SKM-1 treated with dmso at 0.1 percent for 144 hours (cell line): ENCODE measurements at regions not wholly inside any gene's neighbourhood (a gene's known extent, or its start where the extent isn't known, plus 50 kb on each side); places are given as distances from the start of the nearest gene placed in this dataset.
"Not testable (repeated sequence)": the region's sequence is repeated elsewhere in the genome, so short reads cannot be mapped to it uniquely, and the experiment has no call there.

ENCODE experiments used
- DNase-seq: peaks from one replicate; lab custom pipeline; 2025; ENCODE audit not compliant: unreplicated experiment; lab: John Stamatoyannopoulos, UW

GRCh38 chr17:72385475-72385874, 264.7 kb downstream of the SOX9 start:
- DNase-seq: no peak

DNA sequence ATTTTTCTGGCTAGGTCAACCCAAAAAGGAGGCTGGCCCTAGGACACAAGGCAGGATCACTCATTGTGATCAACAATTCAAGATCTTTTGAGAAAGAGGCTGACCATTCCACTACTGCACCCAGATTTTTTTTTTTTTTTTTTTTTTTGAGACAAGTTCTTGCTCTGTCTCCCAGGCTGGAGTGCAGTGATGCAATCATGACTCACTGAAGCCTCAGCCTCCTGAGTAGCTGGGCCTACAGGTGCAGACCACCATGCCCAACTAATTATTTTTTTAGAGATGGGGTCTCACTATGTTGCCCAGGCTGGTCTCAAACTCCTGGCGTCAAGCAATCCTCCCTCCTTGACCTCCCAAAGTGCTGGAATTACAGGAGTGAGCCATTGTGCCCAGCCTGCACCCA, 265.4 kb downstream of the SOX9 start:
- not testable (repeated sequence) for DNase-seq

DNA sequence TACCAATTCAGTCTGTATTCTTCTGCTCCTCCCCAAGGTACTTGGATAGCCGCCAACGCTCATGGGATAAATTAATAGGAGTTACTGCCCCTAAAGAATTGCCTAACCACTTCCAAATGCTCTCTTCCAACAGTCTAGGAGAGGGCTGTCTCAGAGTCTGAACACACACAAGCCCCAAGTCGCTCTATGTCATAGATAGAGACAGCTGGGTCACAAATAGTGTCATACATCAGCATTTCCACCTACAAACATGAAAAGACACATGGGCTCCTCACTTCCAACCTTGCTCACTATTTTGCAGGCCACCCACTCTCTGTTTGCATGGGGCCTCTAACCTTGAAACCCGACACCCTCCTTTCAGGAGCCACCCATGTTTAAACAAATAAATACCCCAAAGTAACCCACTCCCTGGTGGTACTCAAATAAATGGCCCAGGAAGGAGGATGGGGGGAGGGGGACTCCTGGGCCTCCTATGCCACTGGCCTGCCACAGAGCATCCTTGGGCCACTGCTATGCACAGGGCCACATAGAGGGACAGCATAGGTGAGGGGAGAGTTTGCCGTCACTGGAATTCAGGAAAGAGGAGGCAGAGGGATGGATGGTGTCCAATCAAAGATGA, 265.9 kb downstream of the SOX9 start:
- DNase-seq: no peak

DNA sequence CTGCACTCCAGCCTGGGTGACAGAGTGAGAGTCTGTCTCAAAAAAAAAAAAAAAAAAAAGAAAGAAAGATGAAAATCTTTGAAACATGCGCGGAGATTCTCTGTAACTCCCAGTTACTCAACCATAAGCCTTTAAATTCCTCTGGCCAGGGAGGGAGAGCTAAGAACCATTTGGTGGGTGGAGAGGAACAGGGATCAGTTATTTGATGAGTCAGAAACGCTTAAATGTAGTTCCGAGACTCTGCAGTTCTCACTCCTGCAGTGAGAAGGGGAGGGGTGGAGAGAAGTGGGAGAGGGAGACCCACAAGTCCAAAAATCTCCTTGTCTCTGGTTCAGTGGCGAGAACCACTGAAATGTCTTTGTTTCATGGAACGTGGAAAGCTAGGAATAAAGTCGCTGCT, 266.7 kb downstream of the SOX9 start:
- no peak for DNase-seq

- DNase-seq: no peak
Observed at GRCh38 chr17:72387969-72388368, 267.1 kb downstream of the SOX9 start.

DNA sequence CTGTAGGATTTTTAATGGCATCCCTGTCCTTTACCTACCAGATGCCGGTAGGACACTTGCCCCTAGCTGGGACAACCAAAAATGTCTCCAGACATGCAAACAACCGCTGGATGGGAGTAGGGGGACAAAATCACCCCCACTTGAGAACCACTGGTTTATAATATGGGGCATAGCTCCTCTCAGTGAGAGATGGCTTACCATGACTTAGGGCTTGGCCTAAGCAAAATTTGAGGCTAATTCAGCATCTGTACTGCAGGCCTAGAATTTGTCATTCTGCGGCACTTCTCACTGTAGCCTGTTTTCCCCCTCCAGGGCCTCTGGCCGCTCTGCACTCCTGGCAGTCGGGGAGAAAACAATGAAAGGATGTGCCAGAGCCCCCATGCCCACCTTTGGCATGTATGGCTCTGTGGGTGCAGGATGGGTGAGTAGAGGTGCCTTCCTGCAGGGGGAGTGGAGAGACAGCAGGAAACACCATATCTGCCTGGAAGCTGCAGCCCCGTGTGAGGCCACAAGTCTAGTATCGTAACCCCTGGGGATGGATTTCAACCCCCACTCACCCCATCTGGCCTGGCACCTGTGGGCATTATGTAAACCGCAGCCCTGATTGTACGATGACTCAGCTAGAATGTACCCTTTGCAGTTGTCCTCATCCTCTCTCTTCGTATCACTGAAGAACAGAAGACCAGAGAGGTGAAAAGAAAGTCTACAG, 268.1 kb downstream of the SOX9 start:
- no peak for DNase-seq

- no peak for DNase-seq
Observed at GRCh38 chr17:72390675-72391508, 270.1 kb downstream of the SOX9 start.

DNA sequence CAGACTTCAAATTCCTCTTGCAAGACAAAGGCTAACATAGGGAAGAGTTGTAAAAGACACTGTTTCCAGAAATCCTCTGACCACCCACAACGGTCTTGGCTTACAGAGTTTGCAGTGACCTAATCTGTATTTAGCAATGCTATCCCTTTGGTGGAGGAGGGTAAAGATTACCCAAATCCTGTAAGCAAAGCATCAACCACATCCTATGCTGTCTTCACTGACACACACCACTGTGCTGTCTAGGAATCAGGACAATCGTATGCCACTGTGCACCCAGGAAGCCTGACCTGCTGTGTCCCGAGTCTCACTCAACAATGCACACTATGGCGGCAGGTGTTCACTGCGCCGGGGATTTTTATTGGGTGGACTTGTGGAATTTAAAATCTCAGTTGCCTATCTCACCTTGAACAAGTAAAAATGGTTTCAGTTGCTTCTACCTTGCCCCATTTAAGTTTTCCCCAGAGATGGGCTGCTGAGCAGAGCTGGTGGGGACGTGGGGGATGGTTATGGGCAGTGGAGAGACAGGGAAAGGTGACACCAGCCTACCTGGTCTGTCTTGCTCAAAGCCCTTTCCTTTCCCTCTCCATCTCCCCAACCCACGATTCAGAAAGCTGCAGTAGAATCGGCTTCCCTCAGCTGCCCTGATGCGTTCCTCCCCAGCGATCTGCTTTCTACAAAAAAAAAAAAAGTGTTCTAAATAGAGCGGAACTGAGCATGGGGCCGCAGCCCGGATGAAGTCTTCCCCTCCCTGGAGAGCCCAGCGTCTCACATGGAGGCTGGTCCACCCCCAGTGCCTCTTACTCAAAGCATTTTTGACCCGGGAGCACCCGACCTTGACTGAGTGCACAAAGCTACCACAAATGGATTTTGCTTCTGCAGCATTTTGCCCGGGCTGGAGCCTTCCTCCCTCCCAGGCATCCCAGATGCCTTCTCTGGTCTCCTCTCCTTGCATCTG, 271.5 kb downstream of the SOX9 start:
- DNase-seq: no peak

GRCh38 chr17:72393553-72393952, 272.7 kb downstream of the SOX9 start:
- no peak for DNase-seq

DNA sequence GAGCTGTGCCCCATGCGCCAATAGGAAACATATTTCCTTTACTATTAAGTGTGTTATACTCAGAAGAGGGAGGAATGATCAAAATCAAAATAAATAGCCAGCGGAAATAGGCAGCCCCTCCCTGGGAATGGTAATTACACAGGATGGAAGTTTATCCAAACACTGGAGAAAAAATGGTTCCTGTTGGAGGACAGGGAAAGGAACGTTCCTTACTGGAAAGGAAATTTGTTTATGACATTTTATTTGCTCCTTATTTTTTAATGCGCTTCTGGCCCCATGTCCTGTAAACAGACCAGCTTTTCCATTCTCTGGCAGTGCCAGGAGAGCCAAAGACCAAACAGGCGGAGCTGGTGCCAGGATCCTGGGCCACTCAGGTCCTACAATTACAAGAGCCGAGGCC, 273.7 kb downstream of the SOX9 start:
- no peak for DNase-seq

DNA sequence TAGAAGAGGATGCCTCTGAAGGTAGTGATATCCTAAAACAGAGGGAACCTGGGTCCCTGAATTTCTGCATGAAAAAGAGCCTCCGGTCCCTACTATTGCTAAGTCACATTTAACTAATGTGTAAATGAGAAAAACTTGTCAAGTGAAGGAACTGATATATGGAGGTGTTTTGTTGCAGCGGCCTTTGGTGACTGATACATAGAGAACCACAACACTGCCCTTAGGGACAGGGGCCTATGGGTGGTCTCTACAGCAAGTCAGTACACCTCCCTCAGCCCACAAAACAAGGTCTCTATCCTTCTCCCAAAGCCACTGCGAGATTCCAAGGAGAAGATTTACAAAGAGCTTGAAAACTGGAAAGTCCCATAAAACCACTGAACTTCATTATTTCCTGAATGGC, 275.3 kb downstream of the SOX9 start:
- DNase-seq: no peak

GRCh38 chr17:72397223-72397667, 276.4 kb downstream of the SOX9 start:
- no peak for DNase-seq

GRCh38 chr17:72397687-72398086, 276.9 kb downstream of the SOX9 start:
- DNase-seq: no peak

GRCh38 chr17:72399023-72399607, 278.3 kb downstream of the SOX9 start:
- DNase-seq: no peak

GRCh38 chr17:72399608-72400487, 279.0 kb downstream of the SOX9 start:
- DNase-seq: no peak

DNA sequence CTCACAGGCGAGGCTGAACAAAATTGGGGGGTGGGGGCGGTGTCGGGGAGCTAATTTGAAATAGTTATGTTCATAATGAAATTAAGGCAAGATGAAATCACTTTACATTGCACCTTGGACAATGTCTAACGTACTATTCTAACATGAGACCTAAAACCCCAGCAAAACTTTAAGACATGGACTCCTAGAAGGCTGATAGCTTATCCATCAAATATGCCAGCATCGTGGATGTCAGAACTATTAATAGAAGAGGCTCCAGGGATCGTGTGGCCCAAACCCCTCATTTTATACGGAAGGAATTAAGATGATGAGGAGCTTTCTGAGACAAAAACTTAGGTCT, 279.6 kb downstream of the SOX9 start:
- no peak for DNase-seq

DNA sequence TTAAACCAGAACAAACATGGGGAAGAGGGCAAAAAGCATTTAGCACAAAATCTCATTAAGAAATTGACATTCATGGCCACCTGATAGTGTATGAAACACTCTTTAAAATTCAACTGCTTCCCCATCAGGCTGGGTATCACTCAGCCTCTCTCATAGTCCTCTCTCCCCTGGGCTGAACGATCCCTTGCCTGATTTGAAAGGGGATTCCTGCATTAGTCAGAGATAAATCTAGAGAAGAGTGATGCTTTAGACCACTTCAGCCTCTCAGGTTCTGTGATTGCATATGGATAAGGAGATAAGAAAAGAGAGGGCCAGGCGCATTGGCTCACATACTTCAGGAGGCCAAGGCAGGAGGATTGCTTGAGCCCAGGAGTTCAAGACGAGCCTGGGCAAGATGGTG, 280.0 kb downstream of the SOX9 start:
- no peak for DNase-seq

- DNase-seq: no peak
Observed at GRCh38 chr17:72401883-72402726, 281.3 kb downstream of the SOX9 start.

DNA sequence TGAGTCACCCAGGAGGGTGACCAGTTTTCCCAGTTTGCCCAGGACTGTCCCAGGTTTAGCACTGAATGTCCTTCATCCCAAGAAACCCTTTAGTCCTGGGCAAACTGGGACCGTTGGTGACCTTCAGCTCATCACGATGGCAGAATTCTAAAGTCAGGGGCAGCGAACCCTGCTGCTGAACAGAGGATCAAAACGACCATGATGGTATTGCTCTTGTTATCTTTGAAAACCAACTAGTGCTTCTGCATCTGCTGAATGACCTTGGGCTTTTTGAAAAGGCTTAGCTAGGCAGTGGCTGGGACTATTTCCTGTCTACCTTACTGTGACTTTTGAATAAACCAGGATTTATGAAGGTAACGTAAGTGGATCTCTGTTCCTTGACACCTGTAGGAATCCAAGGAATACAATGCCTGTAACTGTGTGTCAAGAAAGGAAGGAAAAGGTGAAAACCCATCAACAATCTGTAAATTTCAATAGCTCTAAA, 281.9 kb downstream of the SOX9 start:
- DNase-seq: no peak
